ENCODE measurements at regions not wholly inside any gene's neighbourhood (a gene's known extent, or its start where the extent isn't known, plus 50 kb on each side); places are given as distances from the start of the nearest gene placed in this dataset.

DNA sequence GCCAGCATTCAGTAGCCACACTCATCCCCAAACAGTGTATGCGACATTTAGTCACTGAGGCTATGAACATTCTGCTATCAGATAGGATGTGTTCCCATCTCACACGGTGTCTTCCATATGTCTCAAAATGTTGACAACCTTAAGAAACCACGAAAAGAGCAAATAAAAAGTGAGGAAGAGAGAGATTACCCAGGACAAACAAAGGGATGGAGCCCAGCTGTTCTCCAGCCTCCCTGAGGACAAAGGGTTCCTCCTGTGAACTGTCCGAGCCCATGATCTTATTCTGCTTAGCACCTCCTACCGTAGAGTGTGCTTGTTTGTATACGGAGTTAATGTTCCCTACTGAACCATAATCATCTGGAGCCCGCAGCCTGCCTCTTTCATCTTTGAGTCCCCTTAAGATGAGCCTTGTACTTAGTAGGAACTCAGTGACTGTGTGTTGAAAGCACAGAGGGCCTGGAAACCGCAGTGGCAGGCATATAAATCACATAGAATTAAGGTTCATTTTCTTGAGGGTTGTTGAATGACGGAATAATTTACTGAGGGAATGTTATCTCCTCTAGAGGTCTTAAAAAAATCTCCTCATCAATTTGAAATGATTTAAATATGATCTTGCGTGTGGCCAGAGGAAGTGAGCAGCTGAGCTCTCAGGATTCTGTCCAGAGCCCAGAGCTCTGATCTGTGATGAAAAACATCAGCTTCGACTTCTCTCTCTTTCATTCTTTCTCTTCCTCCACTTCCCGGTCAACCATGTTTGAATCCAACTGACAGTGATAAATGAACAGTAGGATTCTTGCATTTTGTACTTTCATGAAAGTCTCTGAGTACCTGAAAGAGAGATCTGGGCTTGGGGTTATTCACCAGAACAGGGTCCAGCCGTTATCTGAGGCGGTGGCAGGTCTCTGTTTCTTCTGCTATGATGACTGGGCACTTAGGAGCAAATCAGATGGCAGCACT lies 200.5 kb downstream of the KLF5 start (continued):
- no peak for TF ChIP-seq RFX5 (IDR thresholded peaks at IDR 0.05; ENCODE audit: low read depth, low read length)
- TF ChIP-seq MXI1 (IDR thresholded peaks at IDR 0.05; ENCODE audit: borderline replicate concordance, low read depth, low read length): no peak

DNA sequence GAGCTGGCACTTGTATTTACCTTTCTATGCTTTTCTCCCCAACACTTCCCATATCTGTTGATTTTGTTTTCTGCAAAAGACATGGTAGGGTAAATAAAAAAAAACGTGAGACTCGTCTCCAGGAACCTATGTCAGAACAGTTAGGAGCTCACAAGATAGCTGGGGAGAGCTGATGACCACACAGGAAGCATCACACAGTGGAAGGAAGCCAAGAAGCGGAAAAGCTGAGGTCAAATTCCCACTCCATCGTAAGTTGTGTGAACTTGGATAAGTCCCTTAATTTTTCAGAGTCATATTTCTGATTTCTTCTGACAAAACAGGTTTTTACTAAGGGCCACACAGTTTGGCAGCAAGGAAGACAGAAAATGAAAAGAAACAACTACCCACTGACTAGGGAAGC lies 199.6 kb downstream of the KLF5 start:
- peaks cover 5% of the 10 kb centered on the region for H3K4me1 ChIP-seq (ENCODE audit: control insufficient read depth, insufficient read depth, low read length)
- no CpG with 5 or more reads among the region's 4 CpGs for WGBS, 2 experiments (ENCODE audit: extremely low coverage in 2 of 2, insufficient read length in 1 of 2)
- in situ Hi-C loops (cut with MboI; ENCODE audit: low sequenced_read_pairs) (no loop called here), dilution Hi-C loops (cut with HindIII; ENCODE audit: low sequenced_read_pairs, unreplicated experiment) (no loop called here), intact Hi-C loops (cut with micrococcal nuclease) (no loop called here)
- no peak overlapping the region for H3K27ac ChIP-seq (ENCODE audit: insufficient read depth, low read length)
- no peak overlapping the region for H3K56ac ChIP-seq (ENCODE audit: extremely low read depth, insufficient read depth, low read length)
- H3K23ac ChIP-seq (ENCODE audit: low read depth, low read length): no peak overlapping the region
- H3K14ac ChIP-seq (replicated peaks; ENCODE audit: low read depth, low read length): no peak overlapping the region
- H2BK5ac ChIP-seq (ENCODE audit: low read depth, low read length, poor library complexity, severe bottlenecking): no peak overlapping the region
- H2AFZ ChIP-seq (replicated peaks; ENCODE audit: low read length, poor library complexity): no peak overlapping the region
- ChIA-PET CTCF (no interaction called here), POLR2A (ENCODE audit: unreplicated experiment) (no interaction called here)
- H3K4ac ChIP-seq (ENCODE audit: low read depth, low read length): no peak overlapping the region
- DNase-seq (peak; percentile 21), ATAC-seq (ENCODE audit: low read depth) (no peak)
- no peaks in the 10 kb centered on the region for H3K9me1 ChIP-seq (ENCODE audit: insufficient read depth, low read length)
- BruUV-seq (replicated peaks): no TSS peak
- no peak overlapping the region for H4K5ac ChIP-seq (ENCODE audit: low read depth, low read length)
- no peaks in the 10 kb centered on the region for H3K27me3 ChIP-seq (ENCODE audit: control insufficient read depth, insufficient read depth, low read length)
- no peaks in the 10 kb centered on the region for H3K9me3 ChIP-seq (ENCODE audit: control insufficient read depth, insufficient read depth, low read length)
- H3K18ac ChIP-seq (ENCODE audit: low read depth, low read length): peak overlapping the region; percentile 20; the same call in 1 of the 2 replicates
- H4K8ac ChIP-seq (ENCODE audit: low read depth in 2 of 2, low read length in 2 of 2): 0 out of 4 replicates have a peak overlapping the region, but pooled peaks of 1 of the 2 experiments have one; percentile 25
- H3K4me2 ChIP-seq (ENCODE audit: low read depth, low read length): no peak overlapping the region
- H2BK20ac ChIP-seq (ENCODE audit: low read depth, low read length): no peak overlapping the region
- H3K36me3 ChIP-seq (ENCODE audit: control insufficient read depth, insufficient read depth, low read length): no peaks in the 10 kb centered on the region
- no peak overlapping the region for H2AK5ac ChIP-seq (ENCODE audit: low read depth, low read length)
- no peak overlapping the region for H3K4me3 ChIP-seq (ENCODE audit: insufficient read depth, low read depth, low read length)
- no peak overlapping the region for H3K9ac ChIP-seq (ENCODE audit: low read depth, low read length)
- no peak overlapping the region for H4K91ac ChIP-seq (ENCODE audit: insufficient read depth, low read depth, low read length)
- no peak overlapping the region for H2BK15ac ChIP-seq (ENCODE audit: low read depth, low read length)
- no peaks in the 10 kb centered on the region for H4K20me1 ChIP-seq (ENCODE audit: insufficient read depth, low read length)
- no peaks in the 10 kb centered on the region for H3K79me1 ChIP-seq (ENCODE audit: low read depth in 1 of 2, low read length in 2 of 2)
- H2AK9ac ChIP-seq (replicated peaks; ENCODE audit: low read depth, low read length, poor library complexity): no peak overlapping the region
- no peak overlapping the region for H2BK120ac ChIP-seq (ENCODE audit: low read depth, low read length)
- TF ChIP-seq FOS (IDR thresholded peaks at IDR 0.05; ENCODE audit: low read depth, low read length) (no peak), CHD1 (IDR thresholded peaks at IDR 0.05; ENCODE audit: low read depth, low read length) (no peak), SMC3 (IDR thresholded peaks at IDR 0.05; ENCODE audit: low read depth, low read length) (no peak), RAD21 (IDR thresholded peaks at IDR 0.05; ENCODE audit: low read length) (no peak), CEBPB (IDR thresholded peaks at IDR 0.05; ENCODE audit: low read depth, low read length) (no peak), RCOR1 (IDR thresholded peaks at IDR 0.05; ENCODE audit: insufficient replicate concordance, low read length) (no peak), RFX5 (IDR thresholded peaks at IDR 0.05; ENCODE audit: low read depth, low read length) (no peak), MAZ (IDR thresholded peaks at IDR 0.05; ENCODE audit: borderline replicate concordance, low read depth, low read length) (no peak)
- TF ChIP-seq, protein P1, sequence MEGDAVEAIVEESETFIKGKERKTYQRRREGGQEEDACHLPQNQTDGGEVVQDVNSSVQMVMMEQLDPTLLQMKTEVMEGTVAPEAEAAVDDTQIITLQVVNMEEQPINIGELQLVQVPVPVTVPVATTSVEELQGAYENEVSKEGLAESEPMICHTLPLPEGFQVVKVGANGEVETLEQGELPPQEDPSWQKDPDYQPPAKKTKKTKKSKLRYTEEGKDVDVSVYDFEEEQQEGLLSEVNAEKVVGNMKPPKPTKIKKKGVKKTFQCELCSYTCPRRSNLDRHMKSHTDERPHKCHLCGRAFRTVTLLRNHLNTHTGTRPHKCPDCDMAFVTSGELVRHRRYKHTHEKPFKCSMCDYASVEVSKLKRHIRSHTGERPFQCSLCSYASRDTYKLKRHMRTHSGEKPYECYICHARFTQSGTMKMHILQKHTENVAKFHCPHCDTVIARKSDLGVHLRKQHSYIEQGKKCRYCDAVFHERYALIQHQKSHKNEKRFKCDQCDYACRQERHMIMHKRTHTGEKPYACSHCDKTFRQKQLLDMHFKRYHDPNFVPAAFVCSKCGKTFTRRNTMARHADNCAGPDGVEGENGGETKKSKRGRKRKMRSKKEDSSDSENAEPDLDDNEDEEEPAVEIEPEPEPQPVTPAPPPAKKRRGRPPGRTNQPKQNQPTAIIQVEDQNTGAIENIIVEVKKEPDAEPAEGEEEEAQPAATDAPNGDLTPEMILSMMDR (conservative IDR thresholded peaks at IDR 0.05; ENCODE audit: low read depth, low read length): no peak
- TF ChIP-seq, protein P2, sequence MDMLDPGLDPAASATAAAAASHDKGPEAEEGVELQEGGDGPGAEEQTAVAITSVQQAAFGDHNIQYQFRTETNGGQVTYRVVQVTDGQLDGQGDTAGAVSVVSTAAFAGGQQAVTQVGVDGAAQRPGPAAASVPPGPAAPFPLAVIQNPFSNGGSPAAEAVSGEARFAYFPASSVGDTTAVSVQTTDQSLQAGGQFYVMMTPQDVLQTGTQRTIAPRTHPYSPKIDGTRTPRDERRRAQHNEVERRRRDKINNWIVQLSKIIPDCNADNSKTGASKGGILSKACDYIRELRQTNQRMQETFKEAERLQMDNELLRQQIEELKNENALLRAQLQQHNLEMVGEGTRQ (IDR thresholded peaks at IDR 0.05; ENCODE audit: low read depth, low read length): no peak
- TF ChIP-seq, protein P3, sequence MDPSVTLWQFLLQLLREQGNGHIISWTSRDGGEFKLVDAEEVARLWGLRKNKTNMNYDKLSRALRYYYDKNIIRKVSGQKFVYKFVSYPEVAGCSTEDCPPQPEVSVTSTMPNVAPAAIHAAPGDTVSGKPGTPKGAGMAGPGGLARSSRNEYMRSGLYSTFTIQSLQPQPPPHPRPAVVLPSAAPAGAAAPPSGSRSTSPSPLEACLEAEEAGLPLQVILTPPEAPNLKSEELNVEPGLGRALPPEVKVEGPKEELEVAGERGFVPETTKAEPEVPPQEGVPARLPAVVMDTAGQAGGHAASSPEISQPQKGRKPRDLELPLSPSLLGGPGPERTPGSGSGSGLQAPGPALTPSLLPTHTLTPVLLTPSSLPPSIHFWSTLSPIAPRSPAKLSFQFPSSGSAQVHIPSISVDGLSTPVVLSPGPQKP (IDR thresholded peaks at IDR 0.05; ENCODE audit: borderline replicate concordance, low read depth, low read length): no peak
